Heart left ventricle (tissue), 16 donors: ENCODE measurements at regions not wholly inside any gene's neighbourhood (a gene's known extent, or its start where the extent isn't known, plus 50 kb on each side); places are given as distances from the start of the nearest gene placed in this dataset.
"Not testable (repeated sequence)": the region's sequence is repeated elsewhere in the genome, so short reads cannot be mapped to it uniquely, and the experiment has no call there.

Experiments
- ATAC-seq, 4 donors: fragments of 200-7000 bp; cut with Tn5 transposase; one replicate each; pipeline ENCODE4 v1.9.1; 2020 to 2022; ENCODE audit warnings: moderate library complexity in 4 of 4, mild to moderate bottlenecking in 3 of 4, moderate number of reproducible peaks in 1 of 4
- DNase-seq, 5 donors: peaks; one replicate each; pipeline ENCODE4 v3.0.0-alpha.2; 2020
- H3K27ac ChIP-seq, 12 donors: fragments of 200-600 bp; sonication (generic) in 4 of 12; one replicate each; pipeline versions ENCODE4 v1.5.0 to v1.8.0; 2016 to 2022; ENCODE audit warnings: mild to moderate bottlenecking in 2 of 12
- H3K27me3 ChIP-seq, 9 donors: fragments of 200-600 bp; sonication (generic) in 2 of 9; one replicate each; pipeline versions ENCODE4 v1.5.1 to v1.8.0; 2016 to 2022; ENCODE audit warnings: mild to moderate bottlenecking in 3 of 9
- H3K36me3 ChIP-seq, 9 donors: fragments of 200-600 bp; sonication (generic) in 2 of 9; one replicate each; pipeline versions ENCODE4 v1.5.0 to v1.8.0; 2018 to 2022; ENCODE audit warnings: mild to moderate bottlenecking in 2 of 9
- H3K4me1 ChIP-seq, 12 donors: fragments of 200-600 bp; sonication (generic) in 4 of 12; one replicate each; pipeline versions ENCODE4 v1.5.0 to v1.8.0; 2016 to 2022; ENCODE audit warnings: mild to moderate bottlenecking in 3 of 12
- H3K4me3 ChIP-seq, 12 donors: fragments of 200-600 bp; sonication (generic) in 4 of 12; one replicate each; pipeline versions ENCODE4 v1.5.0 to v1.8.0; 2017 to 2022; ENCODE audit warnings: mild to moderate bottlenecking in 9 of 12, moderate library complexity in 4 of 12
- H3K9me3 ChIP-seq, 12 donors: fragments of 200-600 bp; sonication (generic) in 4 of 12; one replicate each; pipeline versions ENCODE4 v1.5.0 to v1.8.0; 2016 to 2022; ENCODE audit warnings: mild to moderate bottlenecking in 1 of 12
- POLR2A ChIP-seq, 2 donors: fragments of 450-650 bp; IDR thresholded peaks; one replicate each; pipeline ENCODE4 v1.6.1; 2017; ENCODE audit warnings: antibody characterized with exemption in 2 of 2, mild to moderate bottlenecking in 2 of 2, moderate library complexity in 2 of 2
- WGBS, 4 donors: extraction: QIAGEN DNeasy Blood & Tissue Kit in 2 of 4; methylation state at CpG; one replicate each; pipeline versions ENCODE4 v1.1.5 to v1.1.7; 2013 to 2018; 5-methylcytosine and 5-hydroxymethylcytosine counted together
- intact Hi-C, 10 donors: fragments of 100-400 bp; cut with DNase I; formaldehyde crosslinking; loops; one replicate each; pipeline versions ENCODE4 v1.11.1 to v1.14.2; 2022
- TF ChIP-seq, protein P1 (sequence below), 12 donors: fragments of 200-600 bp; sonication (generic) in 4 of 12; IDR thresholded peaks; one replicate each; pipeline versions ENCODE4 v1.5.0 to v1.8.0; 2018 to 2022; ENCODE audit warnings: antibody characterized with exemption in 12 of 12, mild to moderate bottlenecking in 5 of 12
- donor health status: ischemic (EF 13 %, LVEDD 7.1; RV severe dilation, severe dysfunction).
- donor health status: healthy with polysubstance abuse.
- donor health status: DM: no; HTN: yes; CAD: no.
- donor health status: DM: no; HTN: no; CAD: no.
- donor health status: ischemic (EF 25% LVEDD 6.9; RV normal size, moderate dysfunction).
- donor health status: ischemic (EF 25% LVEDD 5.7; RV mildly dilated, moderate dysfunction).
- donor health status: healthy.
- donor health status: DM: yes; HTN: yes; CAD: no.
- donor health status: ischemic (EF 35%, LVEDD 5.7; RV mildly dilated, moderate dysfunction).
- donor health status: nonischemic (EF 11% LVEDD 7.7; RV severe dilation, severe dysfunction).
- donor health status: DM: yes; HTN: yes; CAD: no.
- donor health status: PGD.
- donor health status: ischemic (EF 29% LVEDD 5.4; RV normal size, mild dysfunction).
- donor health status: nonischemic (EF 23%, LVEDD 6.1; RV moderate dilation, normal function).

DNA sequence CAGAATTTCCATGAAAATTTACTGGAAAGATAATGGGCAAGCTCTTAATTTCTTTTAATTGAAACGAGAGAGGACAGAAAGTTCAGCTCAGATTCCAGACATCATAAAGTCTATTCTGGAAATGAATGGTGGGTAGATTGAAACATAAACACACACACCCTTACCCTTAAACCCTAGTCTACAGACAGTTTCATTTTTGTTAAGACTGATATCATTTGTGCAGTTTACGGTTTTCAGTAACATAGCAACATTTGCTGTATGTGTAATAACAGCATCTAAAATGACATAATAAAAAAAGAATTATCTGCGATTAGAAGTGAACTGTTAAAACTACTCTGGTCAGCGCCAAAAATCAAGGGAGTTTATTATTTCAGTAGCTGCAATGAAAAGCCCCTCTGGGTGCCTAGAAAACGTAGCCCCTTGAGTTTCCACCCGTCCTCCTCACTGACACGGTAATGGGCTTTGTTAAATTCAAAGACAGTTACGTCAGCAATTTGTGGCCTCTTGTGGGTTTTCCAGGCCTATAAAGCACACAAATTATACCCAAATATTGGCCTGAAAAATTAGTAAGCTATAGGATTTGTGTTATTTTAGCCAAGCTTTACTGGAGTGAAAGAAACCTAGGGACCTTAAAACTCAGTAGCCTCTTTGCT lies 520.6 kb upstream of the SOX9 start:
- Histone ChIP-seq H3K27me3 (no peaks in the 10 kb centered on the region), H3K9me3 (no peaks in the 10 kb centered on the region), H3K36me3 (no peaks in the 10 kb centered on the region), H3K4me1 (no peaks in the 10 kb centered on the region), H3K4me3 (no peak overlapping the region), H3K27ac (no peak overlapping the region)
- WGBS, 4 donors: 61 to 72% (median 68%) methylated on average over 8 of the region's 8 CpGs
- DNase-seq: no peak
- intact Hi-C loops: no loop called here
- no peak for ATAC-seq
- TF ChIP-seq, protein P1, sequence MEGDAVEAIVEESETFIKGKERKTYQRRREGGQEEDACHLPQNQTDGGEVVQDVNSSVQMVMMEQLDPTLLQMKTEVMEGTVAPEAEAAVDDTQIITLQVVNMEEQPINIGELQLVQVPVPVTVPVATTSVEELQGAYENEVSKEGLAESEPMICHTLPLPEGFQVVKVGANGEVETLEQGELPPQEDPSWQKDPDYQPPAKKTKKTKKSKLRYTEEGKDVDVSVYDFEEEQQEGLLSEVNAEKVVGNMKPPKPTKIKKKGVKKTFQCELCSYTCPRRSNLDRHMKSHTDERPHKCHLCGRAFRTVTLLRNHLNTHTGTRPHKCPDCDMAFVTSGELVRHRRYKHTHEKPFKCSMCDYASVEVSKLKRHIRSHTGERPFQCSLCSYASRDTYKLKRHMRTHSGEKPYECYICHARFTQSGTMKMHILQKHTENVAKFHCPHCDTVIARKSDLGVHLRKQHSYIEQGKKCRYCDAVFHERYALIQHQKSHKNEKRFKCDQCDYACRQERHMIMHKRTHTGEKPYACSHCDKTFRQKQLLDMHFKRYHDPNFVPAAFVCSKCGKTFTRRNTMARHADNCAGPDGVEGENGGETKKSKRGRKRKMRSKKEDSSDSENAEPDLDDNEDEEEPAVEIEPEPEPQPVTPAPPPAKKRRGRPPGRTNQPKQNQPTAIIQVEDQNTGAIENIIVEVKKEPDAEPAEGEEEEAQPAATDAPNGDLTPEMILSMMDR (IDR thresholded peaks at IDR 0.05): no peak
- no peak for TF ChIP-seq POLR2A (IDR thresholded peaks at IDR 0.05)

GRCh38 chr17:71601894-71602504 lies 518.8 kb upstream of the SOX9 start:
- Histone ChIP-seq H3K27me3 (no peaks in the 10 kb centered on the region), H3K4me3 (no peak overlapping the region), H3K9me3 (peaks cover 0 to 8% (median 0%) of the 10 kb centered on the region in 12 donors), H3K4me1 (no peaks in the 10 kb centered on the region), H3K36me3 (no peaks in the 10 kb centered on the region), H3K27ac (no peak overlapping the region)
- DNase-seq: no peak
- ATAC-seq: no peak
- intact Hi-C loops: no loop called here
- TF ChIP-seq, protein P1 (IDR thresholded peaks at IDR 0.05): no peak
- no peak for TF ChIP-seq POLR2A (IDR thresholded peaks at IDR 0.05)
- 61 to 74% (median 69%) methylated on average over 4 of the region's 4 CpGs for WGBS, 4 donors

DNA sequence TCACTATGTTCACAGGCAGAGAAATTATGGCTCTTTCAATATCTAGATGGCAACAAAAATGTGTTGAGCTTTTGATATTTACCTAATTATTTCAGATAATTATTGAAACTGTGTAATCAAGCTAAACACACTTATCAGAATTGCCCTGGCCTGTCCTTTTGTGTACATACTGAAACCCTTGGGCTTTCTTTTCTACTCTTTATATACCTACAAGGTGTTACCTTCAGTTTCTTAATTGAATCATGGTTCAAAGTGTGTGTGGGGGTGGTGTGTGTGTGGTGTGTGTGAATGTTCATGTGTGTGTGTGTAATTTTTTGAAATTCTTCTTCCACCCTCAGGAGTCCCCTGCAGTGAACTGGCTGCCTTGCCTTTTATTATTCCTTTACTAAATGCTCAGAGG lies 506.8 kb upstream of the SOX9 start:
- TF ChIP-seq, protein P1 (IDR thresholded peaks at IDR 0.05): no peak
- no peak for TF ChIP-seq POLR2A (IDR thresholded peaks at IDR 0.05)
- no peaks in the 10 kb centered on the region for H3K27me3 ChIP-seq
- ATAC-seq (no peak), DNase-seq (no peak)
- no peaks in the 10 kb centered on the region for H3K4me1 ChIP-seq
- no peak overlapping the region for H3K27ac ChIP-seq
- no peak overlapping the region for H3K4me3 ChIP-seq
- H3K9me3 ChIP-seq: peaks cover 0 to 20% (median 9%) of the 10 kb centered on the region in 12 donors
- intact Hi-C loops: no loop called here
- H3K36me3 ChIP-seq: no peaks in the 10 kb centered on the region

DNA sequence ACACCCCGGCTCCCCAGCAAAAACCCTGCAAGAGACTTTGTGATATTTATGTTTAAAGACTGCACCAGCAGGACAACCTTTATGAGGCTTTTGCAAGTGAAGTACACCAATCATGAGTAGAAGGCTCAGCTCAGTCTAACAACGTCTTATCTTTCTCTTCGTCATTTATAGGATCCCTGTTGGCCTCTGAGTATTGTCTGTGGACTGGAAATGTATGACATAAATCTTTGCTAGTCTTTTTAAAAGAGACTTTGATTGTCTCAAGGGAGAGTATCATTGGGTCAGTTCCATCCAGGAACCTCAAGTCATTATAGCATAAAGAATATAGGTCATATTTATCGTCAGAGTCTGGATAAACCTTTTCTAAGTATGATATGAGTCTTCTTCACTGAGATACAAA lies 505.0 kb upstream of the SOX9 start:
- intact Hi-C loops: no loop called here
- H3K4me3 ChIP-seq: no peak overlapping the region
- no peak overlapping the region for H3K27ac ChIP-seq
- 59 to 65% (median 63%) methylated on average over 4 of the region's 4 CpGs for whole genome bisulfite sequencing, 4 donors
- no peaks in the 10 kb centered on the region for H3K4me1 ChIP-seq
- no peak for DNase-seq
- H3K9me3 ChIP-seq: peaks cover 0 to 20% (median 12%) of the 10 kb centered on the region in 12 donors
- H3K27me3 ChIP-seq: no peaks in the 10 kb centered on the region
- ATAC-seq: no peak
- TF ChIP-seq POLR2A (IDR thresholded peaks at IDR 0.05): no peak
- TF ChIP-seq, protein P1 (IDR thresholded peaks at IDR 0.05): no peak
- H3K36me3 ChIP-seq: no peaks in the 10 kb centered on the region

GRCh38 chr17:71617767-71618166 lies 503.1 kb upstream of the SOX9 start:
- H3K4me1 ChIP-seq: not testable (repeated sequence)

More at GRCh38 chr17:71617767-71618166, 503.1 kb upstream of the SOX9 start:
- H3K9me3 ChIP-seq: peaks cover 0 to 20% (median 12%) of the 10 kb centered on the region in 12 donors
- DNase-seq, intact Hi-C loops, ATAC-seq, H3K4me3 ChIP-seq, H3K36me3 ChIP-seq, H3K27ac ChIP-seq, H3K27me3 ChIP-seq: not testable (repeated sequence)
